A673 (cell line): ENCODE measurements at regions not wholly inside any gene's neighbourhood (a gene's known extent, or its start where the extent isn't known, plus 50 kb on each side); places are given as distances from the start of the nearest gene placed in this dataset.

ENCODE experiments used
- BruUV-seq: library from RNA; stranded (reverse); fragments of 400-500 nt; replicated peaks from 2 replicates; lab custom pipeline; 2021; lab: Mats Ljungman, UMichigan
- CTCF ChIA-PET: fragments of 300-600 bp; sonication (Branson Sonifier 250); formaldehyde crosslinking; loops from one replicate; lab custom pipeline; 2022; ENCODE audit warnings: antibody characterized with exemption; lab: Charles Lee
- POLR2A ChIA-PET: fragments of 300-600 bp; sonication (Branson Sonifier 250); formaldehyde crosslinking; loops from one replicate; lab custom pipeline; 2022; ENCODE audit warnings: antibody characterized with exemption; ENCODE audit not compliant: low non-redundant PET; lab: Charles Lee
- DNase-seq: peaks from one replicate; pipeline ENCODE4 v3.0.0-alpha.2; 2015; ENCODE audit warnings: low spot score
- H3K27ac ChIP-seq: fragments of 200-600 bp; sonication (generic); 2 replicates; pipeline ENCODE4 v1.5.1; 2016; ENCODE audit warnings: mixed run types, low read depth, mild to moderate bottlenecking, mixed read lengths, antibody characterized with exemption, low read length; ENCODE audit not compliant: poor library complexity, severe bottlenecking
- H3K27me3 ChIP-seq: fragments of 200-600 bp; sonication (generic); replicated peaks from 2 replicates; pipeline ENCODE4 v1.6.1; 2017; ENCODE audit warnings: mixed run types, low read depth, mild to moderate bottlenecking, mixed read lengths, antibody characterized with exemption, low read length; ENCODE audit not compliant: insufficient read depth, poor library complexity
- H3K36me3 ChIP-seq: fragments of 200-600 bp; sonication (generic); 2 replicates; pipeline ENCODE4 v1.6.1; 2016; ENCODE audit warnings: mixed run types, mild to moderate bottlenecking, mixed read lengths, antibody characterized with exemption, low read length; ENCODE audit not compliant: insufficient read depth, poor library complexity, severe bottlenecking
- H3K4me1 ChIP-seq: fragments of 200-600 bp; sonication (generic); 2 replicates; pipeline ENCODE4 v1.6.1; 2017; ENCODE audit warnings: mixed run types, mild to moderate bottlenecking, mixed read lengths, antibody characterized with exemption, low read length; ENCODE audit not compliant: insufficient read depth, poor library complexity, severe bottlenecking
- H3K4me3 ChIP-seq: fragments of 200-600 bp; sonication (generic); 2 replicates; pipeline ENCODE4 v1.5.1; 2016; ENCODE audit warnings: low read depth, mixed run types, mild to moderate bottlenecking, mixed read lengths, low read length; ENCODE audit not compliant: poor library complexity, severe bottlenecking
- H3K9me3 ChIP-seq: fragments of 200-600 bp; sonication (generic); 2 replicates; pipeline ENCODE4 v1.6.1; 2016; ENCODE audit warnings: mixed run types, low read depth, mild to moderate bottlenecking, mixed read lengths, antibody characterized with exemption, low read length; ENCODE audit not compliant: poor library complexity, severe bottlenecking
- EZH2 ChIP-seq: fragments of 200-600 bp; sonication (generic); IDR thresholded peaks from 2 replicates; pipeline ENCODE4 v1.6.1; 2017; ENCODE audit warnings: borderline replicate concordance, low read depth, mild to moderate bottlenecking, mixed read lengths, antibody characterized with exemption, low read length; ENCODE audit not compliant: poor library complexity, severe bottlenecking
- intact Hi-C: fragments of 100-400 bp; cut with micrococcal nuclease; formaldehyde crosslinking; loops from one replicate; pipeline ENCODE4 v1.10.0; 2022; ENCODE audit not compliant: unreplicated experiment
- TF ChIP-seq, protein P1 (sequence below): fragments of 300-800, 200-600 bp; sonication (generic); conservative IDR thresholded peaks from 2 replicates; pipeline ENCODE4 v1.5.1; 2017; ENCODE audit warnings: low read depth, mild to moderate bottlenecking, antibody characterized with exemption, low read length, moderate library complexity, mixed read lengths

DNA sequence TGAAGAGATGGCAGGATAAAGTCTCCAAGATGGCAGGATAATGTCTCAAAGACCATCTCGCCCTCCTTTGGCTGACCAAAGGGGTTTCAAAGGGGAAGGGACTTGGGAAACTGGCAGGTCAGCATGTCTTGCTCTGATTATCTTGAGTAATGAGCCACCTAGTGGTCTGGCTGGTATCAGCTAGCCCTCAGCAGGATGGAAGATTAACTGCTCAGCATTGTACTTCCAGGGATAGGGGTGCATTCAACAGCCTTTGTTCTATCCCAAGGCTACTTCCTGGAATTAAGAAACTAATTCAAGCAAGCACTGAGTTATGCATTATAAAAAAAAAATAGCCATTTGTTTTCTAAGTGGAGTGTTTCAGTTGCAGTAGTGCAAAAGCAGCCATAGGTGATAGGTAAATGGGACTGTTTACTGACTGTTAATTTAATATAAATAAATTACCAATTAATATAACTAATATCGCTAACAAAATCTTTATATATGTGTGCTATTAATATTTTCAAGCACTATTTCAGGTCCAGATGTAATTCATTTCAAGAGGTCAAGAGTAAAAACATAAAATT, 555.5 kb downstream of the CDH9 start:
- Histone ChIP-seq H3K9me3 (no peaks in the 10 kb centered on the region), H3K4me1 (no peaks in the 10 kb centered on the region), H3K36me3 (no peaks in the 10 kb centered on the region), H3K27ac (no peak overlapping the region), H3K4me3 (peak overlapping the region; percentile 13), H3K27me3 (no peaks in the 10 kb centered on the region)
- DNase-seq: peak; percentile 70
- ChIA-PET CTCF (interaction anchor here (1.2 kb wide), 2 partner anchors 218 to 362 kb away, joined by 7 to 8 read pairs; no protein-coding TSS in a partner anchor), POLR2A (no interaction called here)
- intact Hi-C loops: no loop called here
- TF ChIP-seq, protein P1, sequence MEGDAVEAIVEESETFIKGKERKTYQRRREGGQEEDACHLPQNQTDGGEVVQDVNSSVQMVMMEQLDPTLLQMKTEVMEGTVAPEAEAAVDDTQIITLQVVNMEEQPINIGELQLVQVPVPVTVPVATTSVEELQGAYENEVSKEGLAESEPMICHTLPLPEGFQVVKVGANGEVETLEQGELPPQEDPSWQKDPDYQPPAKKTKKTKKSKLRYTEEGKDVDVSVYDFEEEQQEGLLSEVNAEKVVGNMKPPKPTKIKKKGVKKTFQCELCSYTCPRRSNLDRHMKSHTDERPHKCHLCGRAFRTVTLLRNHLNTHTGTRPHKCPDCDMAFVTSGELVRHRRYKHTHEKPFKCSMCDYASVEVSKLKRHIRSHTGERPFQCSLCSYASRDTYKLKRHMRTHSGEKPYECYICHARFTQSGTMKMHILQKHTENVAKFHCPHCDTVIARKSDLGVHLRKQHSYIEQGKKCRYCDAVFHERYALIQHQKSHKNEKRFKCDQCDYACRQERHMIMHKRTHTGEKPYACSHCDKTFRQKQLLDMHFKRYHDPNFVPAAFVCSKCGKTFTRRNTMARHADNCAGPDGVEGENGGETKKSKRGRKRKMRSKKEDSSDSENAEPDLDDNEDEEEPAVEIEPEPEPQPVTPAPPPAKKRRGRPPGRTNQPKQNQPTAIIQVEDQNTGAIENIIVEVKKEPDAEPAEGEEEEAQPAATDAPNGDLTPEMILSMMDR: peak; percentile 74
- TF ChIP-seq EZH2: no peak
- BruUV-seq: no TSS peak

DNA sequence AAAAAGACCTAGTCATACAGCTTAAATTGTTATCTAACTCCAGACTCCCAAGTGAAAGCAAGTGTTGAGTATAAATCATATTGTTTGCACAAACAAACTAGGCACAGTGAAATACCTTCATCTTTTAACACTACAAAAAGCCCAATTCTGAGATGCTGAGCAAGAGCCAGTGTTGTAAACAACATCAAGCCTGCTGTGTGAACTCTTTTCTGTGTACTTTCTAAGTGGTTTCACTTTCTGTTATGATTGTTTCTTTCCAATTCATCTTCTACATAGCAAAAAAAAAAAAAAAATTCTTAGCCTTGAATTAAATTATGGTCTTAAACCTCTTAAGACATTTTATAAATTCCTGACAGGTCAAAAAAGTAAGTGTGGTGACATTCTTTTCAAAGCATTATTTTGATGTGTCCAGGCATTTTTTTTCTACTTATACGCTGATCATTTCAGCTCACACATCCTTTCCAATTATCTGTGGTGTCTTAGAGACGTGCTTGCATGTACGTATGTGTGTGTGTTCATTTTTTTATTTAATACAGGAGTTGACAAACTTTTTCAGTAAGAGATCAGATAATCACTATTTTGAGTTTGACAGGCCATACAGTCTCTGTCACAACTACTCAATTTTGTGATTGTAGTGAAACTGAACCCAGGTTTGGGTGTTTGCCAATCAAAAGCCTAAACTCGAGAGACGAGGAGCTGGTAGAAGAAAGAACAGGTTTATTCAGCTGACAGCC, 556.1 kb downstream of the CDH9 start:
- Histone ChIP-seq H3K27ac (no peak overlapping the region), H3K27me3 (no peaks in the 10 kb centered on the region), H3K4me3 (peak overlapping the region; percentile 13), H3K4me1 (no peaks in the 10 kb centered on the region), H3K9me3 (no peaks in the 10 kb centered on the region), H3K36me3 (no peaks in the 10 kb centered on the region)
- intact Hi-C loops: no loop called here
- TF ChIP-seq, protein P1: no peak
- no peak for TF ChIP-seq EZH2
- no peak for DNase-seq
- BruUV-seq: no TSS peak
- ChIA-PET CTCF (interaction anchor here (1.2 kb wide), 2 partner anchors 219 to 361 kb away, joined by 7 to 8 read pairs; no protein-coding TSS in a partner anchor), POLR2A (no interaction called here)

DNA sequence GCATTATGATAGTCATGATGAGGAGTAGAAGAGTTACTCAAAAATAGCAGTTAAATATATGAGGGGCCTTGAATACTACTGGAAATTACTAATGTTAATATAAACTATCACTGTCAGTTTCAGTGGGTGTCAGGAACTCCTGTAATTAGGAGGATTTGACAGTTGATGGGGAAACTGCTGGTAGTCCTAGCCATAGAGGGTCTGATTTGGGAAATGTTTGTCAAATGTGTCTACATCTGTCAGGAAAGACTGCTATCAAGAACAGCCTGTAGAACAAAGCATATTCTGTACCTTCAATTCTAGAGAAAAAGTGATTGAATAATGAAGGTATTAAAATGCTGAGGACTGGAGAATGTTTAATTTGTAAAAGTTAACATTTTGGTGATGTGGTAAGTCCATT, 567.9 kb downstream of the CDH9 start:
- H3K36me3 ChIP-seq: no peaks in the 10 kb centered on the region
- ChIA-PET POLR2A (no interaction called here), CTCF (no interaction called here)
- no peaks in the 10 kb centered on the region for H3K27me3 ChIP-seq
- no peaks in the 10 kb centered on the region for H3K4me1 ChIP-seq
- intact Hi-C loops: no loop called here
- H3K9me3 ChIP-seq: no peaks in the 10 kb centered on the region
- DNase-seq: no peak
- H3K4me3 ChIP-seq: no peak overlapping the region
- no TSS peak for BruUV-seq
- no peak overlapping the region for H3K27ac ChIP-seq
- TF ChIP-seq EZH2: no peak
- TF ChIP-seq, protein P1: no peak
